HG02938 (cell line): ENCODE measurements at regions not wholly inside any gene's neighbourhood (a gene's known extent, or its start where the extent isn't known, plus 50 kb on each side); places are given as distances from the start of the nearest gene placed in this dataset.
"Not testable (repeated sequence)": the region's sequence is repeated elsewhere in the genome, so short reads cannot be mapped to it uniquely, and the experiment has no call there.

Source experiments
- ATAC-seq: cut with Tn5 transposase; IDR thresholded peaks from one replicate; pipeline ENCODE4 v1.9.1; 2021; ENCODE audit warnings: mild to moderate bottlenecking, moderate library complexity; ENCODE audit not compliant: unreplicated experiment

- no peak for ATAC-seq
Observed at GRCh38 chr16:75836347-75837010, 110.2 kb upstream of the CPHXL start.

DNA sequence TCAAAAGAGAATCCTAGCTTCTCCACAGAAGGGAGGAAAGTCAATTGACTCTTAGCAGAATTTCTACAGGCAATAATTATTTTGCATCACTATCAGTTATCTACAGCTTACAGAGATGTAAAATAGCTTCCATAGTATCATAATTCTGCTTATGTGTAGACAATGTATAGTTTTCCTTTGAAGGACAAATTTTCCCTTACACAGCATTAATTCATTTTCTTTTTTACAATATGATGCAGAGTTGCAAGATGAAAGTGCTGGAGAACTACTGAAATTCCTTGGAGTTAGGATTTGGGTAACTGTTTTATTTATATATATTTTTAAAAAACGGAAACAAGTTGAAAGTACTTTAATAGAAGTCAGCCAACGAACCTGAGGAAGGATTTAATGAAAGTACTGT is 111.0 kb upstream of the CPHXL start:
- ATAC-seq = no peak

GRCh38 chr16:75837681-75838080 is 111.4 kb upstream of the CPHXL start:
- ATAC-seq = no peak

GRCh38 chr16:75841517-75841916 is 115.2 kb upstream of the CPHXL start:
- ATAC-seq = no peak

DNA sequence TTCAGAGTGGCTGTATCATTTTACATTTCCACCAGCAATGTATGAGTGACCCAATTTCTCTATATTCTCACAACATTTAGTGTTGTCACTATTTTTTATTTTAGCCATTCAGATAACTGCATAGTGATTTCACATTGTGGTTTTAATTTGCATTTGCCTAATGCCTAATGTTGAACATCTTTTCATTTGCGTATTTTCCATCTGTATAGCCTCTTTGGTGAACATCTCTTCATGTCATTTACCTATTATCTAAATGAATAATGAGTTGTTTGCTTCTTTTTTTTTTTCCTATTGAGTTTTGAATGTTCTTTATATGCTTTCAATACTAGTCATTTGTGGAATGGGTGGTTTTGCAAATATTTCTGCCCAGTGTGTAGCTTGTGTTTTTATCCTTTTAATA is 120.9 kb upstream of the CPHXL start:
- ATAC-seq = no peak

DNA sequence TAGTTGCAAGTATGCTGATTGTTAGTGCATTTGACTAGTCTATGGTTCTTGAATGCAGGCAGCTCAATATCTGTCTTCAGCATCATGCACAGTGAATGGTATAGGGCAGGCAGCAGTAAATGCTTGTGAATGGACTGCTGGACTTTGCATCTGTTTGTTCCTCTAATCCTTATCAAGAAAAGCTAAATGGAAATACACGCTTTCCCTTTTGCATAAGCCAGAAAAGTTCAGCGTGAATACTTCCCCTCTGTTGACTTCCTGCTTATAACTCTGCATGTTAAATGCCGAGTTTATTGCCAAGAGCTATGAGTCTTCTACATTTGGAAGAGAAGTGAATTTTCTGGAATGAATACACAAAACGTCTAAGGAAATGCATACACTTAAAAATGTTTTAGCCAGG is 127.9 kb upstream of the CPHXL start:
- no peak for ATAC-seq

DNA sequence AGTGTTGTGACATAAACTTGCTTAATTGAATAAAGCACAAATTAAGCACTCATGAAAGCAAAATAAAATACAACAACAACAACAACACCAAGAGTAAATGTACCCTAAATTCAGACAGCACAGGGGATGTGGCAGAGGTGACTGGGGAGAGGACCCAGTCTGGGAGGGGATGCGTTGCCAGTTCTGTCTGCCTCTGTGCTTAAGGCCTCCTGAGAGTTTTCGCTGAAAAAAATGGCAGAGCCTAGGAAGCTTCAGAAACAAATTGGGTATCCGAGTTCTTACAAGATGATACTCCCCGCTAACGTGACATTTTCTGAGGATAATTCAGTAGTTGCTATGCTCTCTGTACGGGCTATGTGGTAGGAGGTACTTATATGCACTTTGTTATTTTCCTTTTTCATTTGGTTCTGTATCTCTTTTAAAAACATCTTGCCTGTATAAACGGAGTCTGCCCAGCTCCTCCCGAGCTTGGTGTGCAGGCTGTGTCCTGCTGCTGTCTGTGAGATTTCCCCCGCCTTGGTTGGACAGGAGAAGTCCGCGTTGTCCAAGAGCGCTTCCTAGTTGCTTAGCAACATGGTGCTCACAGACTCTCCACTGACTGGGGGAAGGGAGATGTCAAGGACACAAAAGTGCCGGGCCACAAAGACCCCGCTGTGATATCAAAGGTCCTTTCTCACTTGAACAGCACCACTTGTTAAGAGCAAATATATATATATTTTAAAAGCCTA is 134.2 kb upstream of the CPHXL start:
- ATAC-seq = no peak

GRCh38 chr16:75861311-75862097 is 135.2 kb upstream of the CPHXL start:
- ATAC-seq = no peak

DNA sequence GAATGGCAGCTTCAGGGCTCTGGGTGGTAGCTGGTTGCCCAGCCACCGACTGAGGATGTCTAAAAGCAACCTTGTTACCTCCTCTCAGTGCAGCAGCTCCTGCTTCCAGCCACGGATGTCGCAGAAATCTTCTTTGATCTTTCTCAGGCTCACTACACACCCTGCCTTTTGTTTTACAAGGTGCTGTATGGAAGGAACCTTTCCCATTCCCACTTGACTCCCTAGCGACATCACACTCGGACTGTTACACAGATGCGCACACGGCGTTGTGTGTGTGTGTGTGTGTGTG is 135.8 kb upstream of the CPHXL start:
- no peak for ATAC-seq

- no peak for ATAC-seq
Observed at GRCh38 chr16:75864243-75864642, 138.0 kb upstream of the CPHXL start.

GRCh38 chr16:75865736-75866135 is 139.4 kb upstream of the CPHXL start:
- no peak for ATAC-seq

DNA sequence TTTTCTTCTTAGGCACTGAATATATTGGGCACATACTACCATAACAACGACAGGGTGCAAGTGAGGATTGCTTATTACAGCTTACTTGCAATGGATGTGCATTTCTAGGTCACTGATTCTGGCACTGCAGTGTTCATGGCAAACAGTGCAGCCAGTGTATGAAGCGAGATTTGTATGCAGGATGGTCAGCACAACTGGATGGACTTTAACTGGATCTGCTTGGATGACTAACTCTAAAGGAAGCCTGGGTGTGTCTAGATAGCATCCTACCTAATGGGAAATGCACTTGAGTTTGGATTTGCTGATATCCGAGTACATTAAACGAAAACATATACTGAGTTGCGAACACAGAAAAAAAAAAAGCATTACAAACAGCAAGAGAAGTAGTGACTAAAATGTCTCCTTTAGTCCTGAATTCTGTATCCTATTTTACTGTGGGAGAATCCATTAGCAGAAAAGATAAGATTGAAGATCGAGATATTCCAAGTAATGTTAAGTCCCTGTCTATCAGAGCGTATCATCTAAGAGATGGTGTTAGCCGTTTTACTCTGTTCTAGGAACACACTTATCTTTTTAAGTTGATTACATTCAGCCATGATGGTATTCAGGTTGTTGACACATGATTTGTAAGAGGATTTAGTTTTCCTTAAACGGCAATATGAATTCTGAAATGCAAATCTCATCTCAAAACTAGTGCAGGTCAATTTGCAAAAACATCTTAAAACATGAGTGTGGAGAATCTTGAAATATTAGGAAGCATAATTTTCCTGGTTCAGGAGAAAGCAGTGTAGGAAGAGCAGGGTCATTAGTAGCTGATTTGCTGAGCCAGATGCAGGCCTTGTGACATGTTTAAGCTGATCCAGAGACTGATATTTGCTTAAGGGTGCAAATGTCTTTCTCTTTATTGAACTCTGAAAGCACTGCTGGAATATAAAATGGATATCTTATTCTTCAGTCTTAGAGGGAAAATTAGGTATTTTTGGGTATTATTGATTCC is 142.6 kb upstream of the CPHXL start:
- ATAC-seq = no peak

DNA sequence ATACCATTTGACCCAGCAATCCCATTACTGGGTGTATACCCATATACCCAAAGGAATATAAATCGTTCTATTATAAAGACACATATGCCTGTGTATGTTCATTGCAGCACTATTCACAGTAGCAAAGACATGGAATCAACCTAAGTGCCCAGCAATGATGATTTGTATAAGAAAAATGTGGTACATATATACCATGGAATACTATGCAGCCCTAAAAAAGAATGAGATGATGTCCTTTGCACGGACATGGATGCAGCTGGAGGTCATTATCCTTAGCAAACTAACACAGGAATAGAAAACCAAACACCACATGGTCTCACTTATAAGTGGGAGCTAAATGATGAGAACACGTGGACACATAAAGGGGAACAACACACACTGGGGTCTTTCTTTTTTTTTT is 155.0 kb upstream of the CPHXL start:
- not testable (repeated sequence) for ATAC-seq

DNA sequence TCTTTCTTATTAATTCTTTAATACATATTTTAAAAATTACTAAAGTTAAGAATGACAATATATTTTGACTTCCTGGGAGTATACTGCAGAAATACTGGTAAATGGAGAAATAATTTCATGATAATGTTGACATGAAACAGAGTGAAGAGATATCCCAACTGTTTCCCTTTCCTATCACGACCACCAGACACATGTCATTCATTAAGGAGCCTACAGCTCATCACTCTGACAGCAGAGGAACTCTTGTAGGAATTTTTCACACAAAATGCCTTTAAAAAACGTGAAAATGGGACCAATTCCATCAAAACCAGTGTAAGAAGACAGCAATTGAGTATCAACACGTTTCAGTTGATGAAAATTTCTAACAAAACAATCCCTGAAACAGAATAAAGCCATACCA is 172.9 kb upstream of the CPHXL start:
- ATAC-seq = no peak

GRCh38 chr16:75908331-75909117 is 182.2 kb upstream of the CPHXL start:
- no peak for ATAC-seq

DNA sequence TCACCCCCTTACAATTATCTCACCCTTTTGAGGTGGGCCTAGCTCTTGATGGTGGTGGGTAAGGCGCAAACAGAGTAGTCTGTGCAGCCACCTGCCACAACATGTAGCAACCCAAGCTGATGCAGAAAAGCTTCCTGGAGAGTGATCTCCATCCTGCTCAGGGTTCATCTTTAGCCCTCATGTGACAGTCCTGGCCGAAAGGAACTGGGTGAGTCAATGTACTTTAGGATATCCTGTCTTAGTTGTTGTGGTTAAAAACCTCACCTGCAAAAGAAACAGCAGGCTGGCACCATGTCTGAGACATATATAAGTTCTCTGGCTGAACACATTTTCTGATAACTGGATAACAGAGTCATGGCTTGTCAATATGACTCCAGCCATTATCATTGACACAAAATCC is 183.5 kb upstream of the CPHXL start:
- no peak for ATAC-seq

DNA sequence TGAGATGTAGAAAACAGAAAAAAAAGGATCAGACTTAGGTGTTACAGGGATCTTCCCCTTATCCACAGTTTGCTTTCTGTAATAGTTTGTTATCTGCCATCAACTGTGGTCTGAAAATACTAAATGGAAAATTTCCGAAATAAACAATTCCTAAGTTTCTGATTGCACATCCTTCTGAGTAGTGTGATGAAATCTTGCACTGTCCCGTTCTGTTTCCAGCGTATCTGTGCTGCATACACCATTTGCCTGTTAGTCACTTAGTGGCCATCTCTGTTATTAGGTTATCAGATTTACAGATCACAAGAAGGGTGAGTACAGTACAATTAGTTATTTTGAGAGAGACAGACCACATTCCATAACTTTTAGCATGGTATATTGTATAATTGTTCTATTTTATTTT is 185.6 kb upstream of the CPHXL start:
- no peak for ATAC-seq

GRCh38 chr16:75913958-75914357 is 187.7 kb upstream of the CPHXL start:
- ATAC-seq = no peak

DNA sequence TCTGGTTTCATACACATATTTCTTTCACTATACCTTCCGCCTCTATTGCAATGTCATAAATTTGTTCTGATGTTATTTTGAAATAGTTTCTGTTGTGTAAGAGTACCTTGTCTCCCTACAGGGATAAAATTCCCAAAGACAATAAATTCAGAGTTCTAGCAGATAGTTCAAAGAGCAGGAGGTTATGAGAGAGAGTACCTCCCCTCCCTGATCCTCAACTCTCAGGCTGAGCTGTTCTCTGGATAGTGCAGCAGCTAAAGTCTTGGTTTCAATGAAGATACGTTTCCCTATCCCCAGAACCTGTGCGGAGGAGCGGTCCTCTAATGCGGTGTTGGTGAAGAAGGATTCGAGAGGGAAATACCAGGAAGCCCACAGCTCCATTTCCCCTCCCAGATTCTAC is 190.2 kb upstream of the CPHXL start:
- no peak for ATAC-seq

- no peak for ATAC-seq
Observed at GRCh38 chr16:75918109-75918508, 191.8 kb upstream of the CPHXL start.
